Midbrain (tissue), 1 donor: ENCODE measurements at regions not wholly inside any gene's neighbourhood (a gene's known extent, or its start where the extent isn't known, plus 50 kb on each side); places are given as distances from the start of the nearest gene placed in this dataset.
"Not testable (repeated sequence)": the region's sequence is repeated elsewhere in the genome, so short reads cannot be mapped to it uniquely, and the experiment has no call there.

Experiments
- DNase-seq: peaks from one replicate; lab custom pipeline; 2025; lab: John Stamatoyannopoulos, UW

GRCh38 chr15:66635817-66636216, 66.2 kb upstream of the SMAD6 start:
- no peak for DNase-seq

DNA sequence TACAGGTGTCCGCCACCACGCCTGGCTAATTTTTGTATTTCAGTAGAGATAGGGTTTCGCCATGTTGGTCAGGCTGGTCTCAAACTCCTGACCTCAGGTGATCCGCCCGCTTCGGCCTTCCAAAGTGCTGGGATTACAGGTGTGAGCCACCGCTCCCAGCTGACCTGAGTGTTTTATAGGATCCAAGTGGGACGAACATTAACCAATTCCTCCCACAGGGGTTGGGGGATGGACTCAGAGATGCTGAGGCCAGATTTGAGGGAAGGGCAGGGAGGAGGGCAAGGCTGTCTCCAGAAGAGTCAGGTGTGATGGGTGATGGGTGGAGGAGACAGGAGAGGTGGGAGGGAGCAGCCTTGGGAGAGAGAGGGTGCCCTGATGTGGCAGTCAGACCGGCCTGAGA, 65.0 kb upstream of the SMAD6 start:
- DNase-seq: not testable (repeated sequence)

- DNase-seq: no peak
These were observed 63.7 kb upstream of the SMAD6 start for GRCh38 chr15:66638377-66638776.

DNA sequence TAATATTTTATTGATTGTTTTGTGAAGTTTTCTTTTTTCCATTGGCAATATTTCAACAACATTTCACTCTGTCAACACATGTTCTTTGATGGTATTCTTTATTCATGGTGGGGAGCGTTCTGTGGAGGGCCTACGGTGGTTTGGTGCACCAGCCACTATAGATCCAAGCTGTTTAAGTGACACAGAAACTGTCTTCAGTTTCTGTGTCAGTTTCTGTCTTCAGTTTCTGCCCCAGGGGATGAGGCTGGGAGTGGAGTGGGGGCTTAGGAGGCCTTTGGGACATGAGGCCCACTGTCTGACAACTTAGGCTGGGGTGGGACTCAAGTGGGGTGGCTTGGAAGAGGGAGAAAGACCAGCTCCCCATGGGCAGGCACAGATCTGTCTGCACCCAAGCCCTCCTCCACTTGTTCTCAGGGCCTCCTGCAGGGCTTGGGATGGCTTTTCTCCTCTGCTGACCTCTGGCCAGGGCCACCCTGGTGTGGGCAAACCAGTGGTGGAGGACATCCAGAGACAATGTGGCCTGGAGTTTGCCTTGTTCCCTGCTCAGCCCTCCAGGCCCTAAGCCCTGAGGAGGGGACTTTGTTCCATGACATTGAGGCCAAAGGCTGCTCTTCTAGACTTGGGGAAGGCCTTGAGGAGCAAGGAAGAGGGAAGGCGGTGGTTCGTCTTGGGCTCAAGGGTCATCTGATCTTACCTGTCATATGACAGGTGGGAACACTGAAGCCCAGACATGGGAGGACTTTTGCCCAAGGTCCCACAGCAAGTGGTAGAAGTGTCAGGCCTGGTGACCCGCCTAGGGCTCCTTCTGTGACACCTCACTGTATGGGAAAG, 60.3 kb upstream of the SMAD6 start:
- no peak for DNase-seq

DNA sequence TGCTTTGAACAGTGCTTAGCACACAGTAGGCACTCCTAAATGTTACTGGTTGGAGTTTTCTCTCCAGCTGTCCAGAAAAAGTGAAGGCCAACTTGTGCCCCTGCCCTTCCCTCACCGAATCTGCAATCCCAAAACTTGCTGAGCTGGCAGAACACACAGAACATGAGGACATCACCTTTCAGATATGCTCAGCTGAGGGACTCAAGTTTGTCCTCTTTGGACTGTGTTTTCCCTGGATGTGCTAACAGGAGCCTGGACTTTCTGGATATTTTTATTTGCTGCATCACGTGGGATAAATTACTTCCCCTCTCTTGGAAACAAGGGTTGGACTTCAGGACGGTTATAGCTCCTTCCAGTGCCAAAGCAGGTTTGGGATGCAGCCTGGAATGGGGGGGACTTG, 59.5 kb upstream of the SMAD6 start:
- DNase-seq: no peak

DNA sequence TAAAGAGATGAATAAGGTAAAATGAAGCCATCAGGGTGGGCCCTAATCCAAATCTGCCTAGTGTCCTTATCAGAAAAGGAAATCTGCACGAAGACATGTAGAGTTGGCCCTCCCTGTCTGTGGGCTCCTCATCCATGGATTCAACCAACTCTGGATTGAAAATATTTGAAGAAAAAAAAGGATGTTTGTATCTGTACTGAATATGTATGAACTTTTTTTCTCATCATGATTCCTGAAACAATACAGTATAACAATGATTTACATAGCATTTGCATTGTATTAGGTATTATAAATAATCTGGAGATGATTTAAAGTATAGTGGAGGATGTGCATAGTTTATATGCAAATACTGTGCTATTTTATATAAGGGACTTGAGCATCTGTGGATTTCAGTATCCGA, 59.0 kb upstream of the SMAD6 start:
- DNase-seq: no peak

- no peak for DNase-seq
These were observed 57.8 kb upstream of the SMAD6 start for GRCh38 chr15:66644000-66644787.

DNA sequence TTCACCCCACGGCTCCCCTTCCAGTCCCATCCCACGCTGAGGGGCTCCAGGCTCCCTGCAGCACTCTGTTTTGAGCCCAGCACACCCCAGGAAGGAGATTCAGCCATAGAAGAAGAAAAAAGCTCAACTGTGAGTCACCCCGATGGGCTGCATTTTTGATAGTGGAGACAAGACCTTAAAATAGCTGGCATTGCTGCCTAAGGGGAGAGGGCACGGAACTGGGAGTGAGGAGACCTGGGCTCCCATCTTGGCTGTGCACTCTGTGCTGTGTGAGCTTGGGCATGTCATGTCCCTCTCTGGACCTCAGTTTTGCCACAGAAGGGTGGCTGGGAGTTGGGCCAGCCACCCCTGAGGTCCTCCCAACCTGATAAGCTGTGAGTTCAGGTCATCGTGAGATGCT, 57.2 kb upstream of the SMAD6 start:
- DNase-seq: no peak

- no peak for DNase-seq
These were observed 55.7 kb upstream of the SMAD6 start for GRCh38 chr15:66646308-66646707.

GRCh38 chr15:66646799-66647198, 55.2 kb upstream of the SMAD6 start:
- no peak for DNase-seq

- no peak for DNase-seq
These were observed 54.7 kb upstream of the SMAD6 start for GRCh38 chr15:66647358-66647757.

GRCh38 chr15:66648588-66648987, 53.4 kb upstream of the SMAD6 start:
- no peak for DNase-seq

GRCh38 chr15:66649235-66649984, 52.6 kb upstream of the SMAD6 start:
- DNase-seq: no peak

DNA sequence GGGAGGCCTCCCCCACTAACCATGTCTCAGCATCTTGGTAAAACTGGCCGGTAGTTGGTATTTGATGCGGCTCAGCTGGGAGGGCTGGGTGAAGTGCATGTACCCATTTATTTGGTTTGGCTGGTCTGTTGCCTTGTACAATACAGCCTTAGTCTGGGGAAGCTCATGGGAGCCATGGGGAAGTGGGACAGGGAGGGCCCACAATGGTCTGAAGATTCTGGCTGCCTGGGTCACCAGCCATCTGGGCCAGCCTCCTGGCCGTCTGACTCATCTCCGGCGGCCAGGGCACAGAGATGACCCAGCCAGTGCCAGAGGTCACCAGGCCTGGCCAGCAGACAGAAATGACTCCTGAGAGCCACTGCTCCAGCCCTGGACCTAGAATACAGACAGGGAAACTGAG, 51.6 kb upstream of the SMAD6 start:
- DNase-seq: no peak

GRCh38 chr15:66651198-66651597, 50.8 kb upstream of the SMAD6 start:
- no peak for DNase-seq

DNA sequence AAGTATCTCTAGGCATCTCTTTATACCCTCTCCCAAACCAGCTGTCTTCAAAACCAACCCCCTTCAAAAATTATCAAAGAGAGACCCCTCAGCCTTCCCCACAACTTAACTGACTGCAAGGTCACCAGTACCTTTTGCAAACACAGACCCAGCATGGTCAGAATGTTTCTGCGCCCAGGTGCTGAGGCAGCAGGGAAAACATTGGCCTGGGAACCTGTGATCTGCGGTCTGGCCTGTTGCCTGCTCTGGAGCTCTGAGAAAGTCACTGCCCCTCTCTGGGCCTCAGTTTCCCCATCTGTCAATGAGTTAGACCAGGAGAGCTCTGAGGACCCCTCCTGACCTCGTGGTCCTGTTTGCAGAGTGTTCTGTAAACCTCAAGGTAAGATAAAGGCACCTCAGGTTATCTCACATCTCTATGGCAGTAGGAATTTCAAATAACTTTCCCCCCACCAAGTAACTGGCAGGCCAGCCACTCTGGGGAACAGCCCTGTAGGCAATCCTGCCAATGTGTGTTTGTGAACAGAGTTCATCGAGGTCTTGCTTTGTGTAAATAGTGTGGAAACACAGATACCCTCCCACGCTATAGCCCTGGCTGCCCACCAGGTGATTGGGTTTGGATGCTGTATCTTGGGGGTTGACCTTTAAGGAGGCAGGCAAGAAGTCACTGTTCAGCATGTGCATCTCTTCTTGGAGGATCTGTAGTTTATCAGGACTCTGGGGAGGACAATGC, 50.0 kb upstream of the SMAD6 start:
- DNase-seq: no peak
